SK-N-SH (cell line): ENCODE measurements at regions not wholly inside any gene's neighbourhood (a gene's known extent, or its start where the extent isn't known, plus 50 kb on each side); places are given as distances from the start of the nearest gene placed in this dataset.

Source experiments
- CTCF ChIA-PET: fragments of 300-600, 350-600 bp; formaldehyde crosslinking; extraction: SDS; loops from one replicate; lab custom pipeline; 2021; lab: Yijun Ruan, JAX
- POLR2A ChIA-PET: fragments of 350-600 bp; sonication (Branson Sonifier 250); formaldehyde crosslinking; extraction: SDS; loops from one replicate; lab custom pipeline; 2020; ENCODE audit warnings: antibody characterized with exemption, inconsistent platforms; lab: Yijun Ruan, JAX
- DNase-seq: peaks from one replicate; pipeline ENCODE4 v3.0.0; 2012
- H2AFZ ChIP-seq: fragments of 200-600 bp; sonication (generic); 2 replicates; pipeline ENCODE4 v1.8.1; 2016; ENCODE audit warnings: antibody characterized with exemption, mild to moderate bottlenecking, low read depth
- H3F3A ChIP-seq: fragments of 200-600 bp; sonication (generic); replicated peaks from 2 replicates; pipeline ENCODE3; 2016; ENCODE audit warnings: antibody characterized with exemption, mild to moderate bottlenecking; ENCODE audit not compliant: insufficient read depth
- H3K27ac ChIP-seq, 2 experiments: fragments of 200-500 bp in 1 of 2; fragments of 200-600 bp in 1 of 2; sonication (Bioruptor generic) in 1 of 2; sonication (generic), shearing (Covaris generic) in 1 of 2; 2 replicates each; pipeline versions ENCODE4 v1.5.1 to v1.6.1; 2014 to 2016; ENCODE audit warnings: low read depth in 2 of 2, inconsistent platforms in 1 of 2, low read length in 1 of 2, mild to moderate bottlenecking in 1 of 2, mixed read lengths in 1 of 2
- H3K27me3 ChIP-seq: fragments of 200-600 bp; sonication (generic), shearing (Covaris generic); 2 replicates; pipeline ENCODE4 v1.6.1; 2016; ENCODE audit warnings: mixed run types; ENCODE audit not compliant: insufficient read depth
- H3K36me3 ChIP-seq, 2 experiments: fragments of 200-500 bp in 1 of 2; fragments of 200-600 bp in 1 of 2; sonication (Bioruptor generic) in 1 of 2; sonication (generic) in 1 of 2; replicated peaks in 1 of 2; 2 replicates each; pipeline versions ENCODE3 to v1.5.1; 2014 to 2016; ENCODE audit warnings: low read length in 1 of 2, mild to moderate bottlenecking in 1 of 2; ENCODE audit not compliant: insufficient read depth in 2 of 2, control insufficient read depth in 1 of 2
- H3K4me1 ChIP-seq, 2 experiments: fragments of 200-500 bp in 1 of 2; fragments of 200-600 bp in 1 of 2; sonication (Bioruptor generic) in 1 of 2; sonication (generic), shearing (Covaris generic) in 1 of 2; 2 replicates each; pipeline versions ENCODE4 v1.5.1 to v1.6.1; 2014 to 2016; ENCODE audit warnings: low read depth in 1 of 2, low read length in 1 of 2, mixed run types in 1 of 2; ENCODE audit not compliant: insufficient read depth in 2 of 2, control insufficient read depth in 1 of 2
- H3K4me2 ChIP-seq: fragments of 200-600 bp; sonication (generic), shearing (Covaris generic); 2 replicates; pipeline ENCODE4 v1.6.1; 2017; ENCODE audit warnings: mixed run types
- H3K4me3 ChIP-seq, 2 experiments: fragments of 200-500 bp in 1 of 2; fragments of 200-600 bp in 1 of 2; sonication (Bioruptor generic) in 1 of 2; sonication (generic), shearing (Covaris generic) in 1 of 2; 2 replicates each; pipeline versions ENCODE4 v1.5.1 to v1.8.1; 2014 to 2016; ENCODE audit warnings: low read depth in 2 of 2, inconsistent platforms in 1 of 2, low read length in 1 of 2, mild to moderate bottlenecking in 1 of 2, mixed read lengths in 1 of 2, moderate library complexity in 1 of 2
- H3K79me2 ChIP-seq: fragments of 200-600 bp; sonication (generic); 2 replicates; pipeline ENCODE4 v1.8.1; 2017; ENCODE audit warnings: mild to moderate bottlenecking; ENCODE audit not compliant: insufficient read depth
- H3K9ac ChIP-seq: fragments of 200-600 bp; sonication (generic); 2 replicates; pipeline ENCODE4 v1.6.1; 2017; ENCODE audit warnings: mixed run types
- H3K9me2 ChIP-seq: fragments of 200-600 bp; sonication (generic); 2 replicates; pipeline ENCODE4 v1.6.1; 2017; ENCODE audit warnings: mixed run types
- H3K9me3 ChIP-seq: fragments of 200-600 bp; sonication (generic); 2 replicates; pipeline ENCODE4 v1.6.1; 2017; ENCODE audit warnings: mixed run types, mild to moderate bottlenecking, moderate library complexity
- H4K20me1 ChIP-seq: fragments of 200-600 bp; sonication (generic); 2 replicates; pipeline ENCODE4 v1.6.1; 2017; ENCODE audit warnings: mild to moderate bottlenecking, mixed run types; ENCODE audit not compliant: insufficient read depth
- CHD2 ChIP-seq: fragments of 150-350 bp; IDR thresholded peaks from 2 replicates; pipeline ENCODE4 v1.6.1; 2018; ENCODE audit warnings: low read length; ENCODE audit not compliant: partially characterized antibody
- EP300 ChIP-seq, 2 experiments: IDR thresholded peaks; 2 replicates each; pipeline versions ENCODE4 v1.4.0 to v1.6.1; 2012; ENCODE audit warnings: borderline replicate concordance in 1 of 2, low read depth in 1 of 2, low read length in 1 of 2
- FOXJ3 ChIP-seq: sonication (generic); formaldehyde crosslinking; IDR thresholded peaks from 2 replicates; pipeline ENCODE4 v1.5.1; 2020; ENCODE audit warnings: mild to moderate bottlenecking, missing genetic modification reagents
- JUND ChIP-seq: IDR thresholded peaks from 2 replicates; pipeline ENCODE4 v1.4.0; 2012
- MEF2A ChIP-seq: IDR thresholded peaks from 2 replicates; pipeline ENCODE4 v1.4.0; 2012; ENCODE audit warnings: low read depth, borderline replicate concordance
- MXI1 ChIP-seq: IDR thresholded peaks from 2 replicates; pipeline ENCODE4 v1.6.1; 2012; ENCODE audit warnings: mild to moderate bottlenecking, low read depth, low read length, improper control_type of control experiment
- POLR2AphosphoS5 ChIP-seq: IDR thresholded peaks from 2 replicates; pipeline ENCODE4 v1.6.1; 2012; ENCODE audit warnings: low read depth, low read length
- RAD21 ChIP-seq: IDR thresholded peaks from 2 replicates; pipeline ENCODE4 v1.6.1; 2012; ENCODE audit warnings: mild to moderate bottlenecking, low read length
- RFX5 ChIP-seq: IDR thresholded peaks from 2 replicates; pipeline ENCODE4 v1.6.1; 2012; ENCODE audit warnings: mild to moderate bottlenecking, improper control_type of control experiment, low read length
- RXRA ChIP-seq: IDR thresholded peaks from 2 replicates; pipeline ENCODE4 v1.4.0; 2012; ENCODE audit warnings: low read depth, mild to moderate bottlenecking, borderline replicate concordance
- SIN3A ChIP-seq: IDR thresholded peaks from 2 replicates; pipeline ENCODE4 v1.6.1; 2012; ENCODE audit warnings: low read depth, mild to moderate bottlenecking, low read length, moderate library complexity, borderline replicate concordance
- SMC3 ChIP-seq: IDR thresholded peaks from 2 replicates; pipeline ENCODE4 v1.6.1; 2012; ENCODE audit warnings: low read depth, low read length, improper control_type of control experiment
- WGBS: methylation state at CpG from one replicate; pipeline ENCODE4 v1.1.6; 2017; ENCODE audit warnings: low lambda C conversion rate; 5-methylcytosine and 5-hydroxymethylcytosine counted together
- TF ChIP-seq, protein P1 (sequence below): IDR thresholded peaks from 2 replicates; pipeline ENCODE4 v1.4.0; 2012; ENCODE audit warnings: low read depth, borderline replicate concordance
- TF ChIP-seq, protein P2 (sequence below): fragments of 200-600 bp; sonication (generic); IDR thresholded peaks from 2 replicates; pipeline ENCODE4 v1.6.1; 2017; ENCODE audit warnings: antibody characterized with exemption, mild to moderate bottlenecking, moderate library complexity
- TF ChIP-seq, protein P3 (sequence below): IDR thresholded peaks from 2 replicates; pipeline ENCODE4; 2012
- TF ChIP-seq, protein P4 (sequence below): fragments of 150-350 bp; IDR thresholded peaks from 2 replicates; pipeline ENCODE4 v1.6.1; 2017; ENCODE audit warnings: antibody characterized with exemption, low read length, low read depth, borderline replicate concordance

DNA sequence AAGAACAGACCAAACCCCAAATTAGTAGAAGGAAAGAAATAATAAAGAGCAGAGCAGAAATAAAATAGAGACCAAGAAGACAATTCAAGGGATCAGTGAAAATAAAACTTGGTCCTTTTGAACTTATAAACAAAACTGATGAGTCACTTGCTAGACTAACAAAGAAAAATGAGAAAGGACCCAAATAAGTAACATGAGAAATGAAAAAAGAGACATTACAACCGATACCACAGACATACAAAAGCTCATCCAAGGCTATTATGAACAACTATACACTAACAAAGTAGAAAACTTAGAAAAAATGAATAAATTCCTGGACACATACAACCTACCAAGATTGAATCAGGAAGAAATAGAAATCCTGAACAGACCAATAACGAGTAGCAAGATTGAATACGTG is 414.5 kb downstream of the HTR7 start:
- no peaks in the 10 kb centered on the region for H3F3A ChIP-seq
- H3K36me3 ChIP-seq = no peaks in the 10 kb centered on the region
- ChIA-PET POLR2A (no interaction called here), CTCF (no interaction called here)
- no peaks in the 10 kb centered on the region for H4K20me1 ChIP-seq
- H3K27ac ChIP-seq = no peak overlapping the region
- H3K9me3 ChIP-seq = no peaks in the 10 kb centered on the region; the same call in 1 of the 2 replicates
- H2AFZ ChIP-seq = no peak overlapping the region
- H3K9ac ChIP-seq = no peak overlapping the region
- no peak overlapping the region for H3K4me2 ChIP-seq
- no peaks in the 10 kb centered on the region for H3K4me1 ChIP-seq
- under 1% methylated on average over 3 of the region's 3 CpGs for WGBS
- H3K27me3 ChIP-seq = no peaks in the 10 kb centered on the region
- DNase-seq = no peak
- no peak overlapping the region for H3K4me3 ChIP-seq
- H3K79me2 ChIP-seq = no peaks in the 10 kb centered on the region
- TF ChIP-seq SMC3 = no peak
- no peak for TF ChIP-seq JUND
- no peak for TF ChIP-seq MEF2A
- TF ChIP-seq CHD2 = no peak
- TF ChIP-seq, protein P1, sequence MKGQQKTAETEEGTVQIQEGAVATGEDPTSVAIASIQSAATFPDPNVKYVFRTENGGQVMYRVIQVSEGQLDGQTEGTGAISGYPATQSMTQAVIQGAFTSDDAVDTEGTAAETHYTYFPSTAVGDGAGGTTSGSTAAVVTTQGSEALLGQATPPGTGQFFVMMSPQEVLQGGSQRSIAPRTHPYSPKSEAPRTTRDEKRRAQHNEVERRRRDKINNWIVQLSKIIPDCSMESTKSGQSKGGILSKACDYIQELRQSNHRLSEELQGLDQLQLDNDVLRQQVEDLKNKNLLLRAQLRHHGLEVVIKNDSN = no peak
- TF ChIP-seq, protein P2, sequence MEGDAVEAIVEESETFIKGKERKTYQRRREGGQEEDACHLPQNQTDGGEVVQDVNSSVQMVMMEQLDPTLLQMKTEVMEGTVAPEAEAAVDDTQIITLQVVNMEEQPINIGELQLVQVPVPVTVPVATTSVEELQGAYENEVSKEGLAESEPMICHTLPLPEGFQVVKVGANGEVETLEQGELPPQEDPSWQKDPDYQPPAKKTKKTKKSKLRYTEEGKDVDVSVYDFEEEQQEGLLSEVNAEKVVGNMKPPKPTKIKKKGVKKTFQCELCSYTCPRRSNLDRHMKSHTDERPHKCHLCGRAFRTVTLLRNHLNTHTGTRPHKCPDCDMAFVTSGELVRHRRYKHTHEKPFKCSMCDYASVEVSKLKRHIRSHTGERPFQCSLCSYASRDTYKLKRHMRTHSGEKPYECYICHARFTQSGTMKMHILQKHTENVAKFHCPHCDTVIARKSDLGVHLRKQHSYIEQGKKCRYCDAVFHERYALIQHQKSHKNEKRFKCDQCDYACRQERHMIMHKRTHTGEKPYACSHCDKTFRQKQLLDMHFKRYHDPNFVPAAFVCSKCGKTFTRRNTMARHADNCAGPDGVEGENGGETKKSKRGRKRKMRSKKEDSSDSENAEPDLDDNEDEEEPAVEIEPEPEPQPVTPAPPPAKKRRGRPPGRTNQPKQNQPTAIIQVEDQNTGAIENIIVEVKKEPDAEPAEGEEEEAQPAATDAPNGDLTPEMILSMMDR = no peak
- TF ChIP-seq SIN3A = no peak
- TF ChIP-seq FOXJ3 (CRISPR knock-in tag) = no peak
- TF ChIP-seq RXRA = no peak
- no peak for TF ChIP-seq POLR2AphosphoS5
- no peak for TF ChIP-seq RAD21
- TF ChIP-seq, protein P3, sequence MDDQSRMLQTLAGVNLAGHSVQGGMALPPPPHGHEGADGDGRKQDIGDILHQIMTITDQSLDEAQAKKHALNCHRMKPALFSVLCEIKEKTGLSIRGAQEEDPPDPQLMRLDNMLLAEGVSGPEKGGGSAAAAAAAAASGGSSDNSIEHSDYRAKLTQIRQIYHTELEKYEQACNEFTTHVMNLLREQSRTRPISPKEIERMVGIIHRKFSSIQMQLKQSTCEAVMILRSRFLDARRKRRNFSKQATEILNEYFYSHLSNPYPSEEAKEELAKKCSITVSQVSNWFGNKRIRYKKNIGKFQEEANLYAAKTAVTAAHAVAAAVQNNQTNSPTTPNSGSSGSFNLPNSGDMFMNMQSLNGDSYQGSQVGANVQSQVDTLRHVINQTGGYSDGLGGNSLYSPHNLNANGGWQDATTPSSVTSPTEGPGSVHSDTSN = no peak
- no peak for TF ChIP-seq RFX5
- no peak for TF ChIP-seq EP300 (IDR thresholded peaks at IDR 0.05; ENCODE audit: borderline replicate concordance in 1 of 2, low read depth in 1 of 2, low read length in 1 of 2)
- TF ChIP-seq, protein P4, sequence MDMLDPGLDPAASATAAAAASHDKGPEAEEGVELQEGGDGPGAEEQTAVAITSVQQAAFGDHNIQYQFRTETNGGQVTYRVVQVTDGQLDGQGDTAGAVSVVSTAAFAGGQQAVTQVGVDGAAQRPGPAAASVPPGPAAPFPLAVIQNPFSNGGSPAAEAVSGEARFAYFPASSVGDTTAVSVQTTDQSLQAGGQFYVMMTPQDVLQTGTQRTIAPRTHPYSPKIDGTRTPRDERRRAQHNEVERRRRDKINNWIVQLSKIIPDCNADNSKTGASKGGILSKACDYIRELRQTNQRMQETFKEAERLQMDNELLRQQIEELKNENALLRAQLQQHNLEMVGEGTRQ = no peak
- TF ChIP-seq MXI1 = no peak
- no peaks in the 10 kb centered on the region for H3K9me2 ChIP-seq
